ENCODE measurements at regions not wholly inside any gene's neighbourhood (a gene's known extent, or its start where the extent isn't known, plus 50 kb on each side); places are given as distances from the start of the nearest gene placed in this dataset.

DNA sequence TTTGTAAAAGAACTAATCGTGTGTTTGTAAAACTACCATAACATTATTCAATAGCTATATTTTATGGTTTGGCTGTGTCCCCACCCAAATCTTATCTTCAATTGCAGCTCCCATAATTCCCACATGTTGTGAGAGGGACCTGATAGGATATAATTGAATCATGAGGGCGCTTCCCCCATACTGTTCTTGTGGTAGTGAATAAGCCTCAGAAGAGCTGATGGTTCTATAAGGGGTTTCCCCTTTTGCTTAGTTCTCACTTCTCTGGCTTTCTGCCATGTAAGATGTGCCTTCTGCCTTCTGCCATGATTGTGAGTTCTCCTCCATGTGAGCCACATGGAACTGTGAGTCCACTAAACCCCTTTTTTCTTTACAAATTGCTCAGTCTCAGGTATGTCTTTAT is 1372.3 kb downstream of the AMY1C start:
- H3K27ac ChIP-seq: no peak overlapping the region
- no peaks in the 10 kb centered on the region for H3K36me3 ChIP-seq (ENCODE audit: low read depth)
- ChIA-PET POLR2A (ENCODE audit: unreplicated experiment) (no interaction called here), CTCF (no interaction called here)
- H3K9me2 ChIP-seq (ENCODE audit: insufficient read depth): no peaks in the 10 kb centered on the region
- H3K27me3 ChIP-seq (ENCODE audit: insufficient read depth, low read depth): no peaks in the 10 kb centered on the region
- H2AFZ ChIP-seq: no peak overlapping the region
- no peaks in the 10 kb centered on the region for H4K20me1 ChIP-seq (ENCODE audit: insufficient read depth)
- H3F3A ChIP-seq (ENCODE audit: insufficient read depth, low read depth): no peaks in the 10 kb centered on the region
- no peaks in the 10 kb centered on the region for H3K79me2 ChIP-seq (ENCODE audit: low read depth)
- no peak overlapping the region for H3K4me2 ChIP-seq
- DNase-seq: no peak
- TF ChIP-seq, protein P1, sequence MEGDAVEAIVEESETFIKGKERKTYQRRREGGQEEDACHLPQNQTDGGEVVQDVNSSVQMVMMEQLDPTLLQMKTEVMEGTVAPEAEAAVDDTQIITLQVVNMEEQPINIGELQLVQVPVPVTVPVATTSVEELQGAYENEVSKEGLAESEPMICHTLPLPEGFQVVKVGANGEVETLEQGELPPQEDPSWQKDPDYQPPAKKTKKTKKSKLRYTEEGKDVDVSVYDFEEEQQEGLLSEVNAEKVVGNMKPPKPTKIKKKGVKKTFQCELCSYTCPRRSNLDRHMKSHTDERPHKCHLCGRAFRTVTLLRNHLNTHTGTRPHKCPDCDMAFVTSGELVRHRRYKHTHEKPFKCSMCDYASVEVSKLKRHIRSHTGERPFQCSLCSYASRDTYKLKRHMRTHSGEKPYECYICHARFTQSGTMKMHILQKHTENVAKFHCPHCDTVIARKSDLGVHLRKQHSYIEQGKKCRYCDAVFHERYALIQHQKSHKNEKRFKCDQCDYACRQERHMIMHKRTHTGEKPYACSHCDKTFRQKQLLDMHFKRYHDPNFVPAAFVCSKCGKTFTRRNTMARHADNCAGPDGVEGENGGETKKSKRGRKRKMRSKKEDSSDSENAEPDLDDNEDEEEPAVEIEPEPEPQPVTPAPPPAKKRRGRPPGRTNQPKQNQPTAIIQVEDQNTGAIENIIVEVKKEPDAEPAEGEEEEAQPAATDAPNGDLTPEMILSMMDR (conservative IDR thresholded peaks at IDR 0.05): no peak
- no peak for TF ChIP-seq EZH2 (IDR thresholded peaks at IDR 0.05; ENCODE audit: low read depth)
- no peaks in the 10 kb centered on the region for H3K9me3 ChIP-seq (ENCODE audit: insufficient read depth, low read depth)
- intact Hi-C loops (cut with micrococcal nuclease; ENCODE audit: unreplicated experiment): no loop called here
- no peak overlapping the region for H3K4me3 ChIP-seq
- BruUV-seq (replicated peaks): no TSS peak
- no peaks in the 10 kb centered on the region for H3K4me1 ChIP-seq (replicated peaks; ENCODE audit: insufficient read depth)

GRCh38 chr1:105137543-105138457 is 1388.1 kb downstream of the AMY1C start:
- Histone ChIP-seq H3K27ac (no peak overlapping the region), H3K27me3 (ENCODE audit: insufficient read depth, low read depth) (no peaks in the 10 kb centered on the region), H3K4me3 (no peak overlapping the region), H3K36me3 (ENCODE audit: low read depth) (no peaks in the 10 kb centered on the region), H3F3A (ENCODE audit: insufficient read depth, low read depth) (no peaks in the 10 kb centered on the region), H3K79me2 (ENCODE audit: low read depth) (no peaks in the 10 kb centered on the region), H3K9me2 (ENCODE audit: insufficient read depth) (no peaks in the 10 kb centered on the region), H2AFZ (no peak overlapping the region), H3K4me2 (no peak overlapping the region), H3K4me1 (replicated peaks; ENCODE audit: insufficient read depth) (no peaks in the 10 kb centered on the region), H3K9me3 (ENCODE audit: insufficient read depth, low read depth) (no peaks in the 10 kb centered on the region), H4K20me1 (ENCODE audit: insufficient read depth) (no peaks in the 10 kb centered on the region)
- intact Hi-C loops (cut with micrococcal nuclease; ENCODE audit: unreplicated experiment): loop anchor here (2.0 kb wide), 1 partner anchor 357 kb away; no protein-coding TSS in a partner anchor
- TF ChIP-seq, protein P1 (conservative IDR thresholded peaks at IDR 0.05): peak; percentile 73
- TF ChIP-seq EZH2 (IDR thresholded peaks at IDR 0.05; ENCODE audit: low read depth): no peak
- BruUV-seq (replicated peaks): no TSS peak
- DNase-seq: peak; percentile 18 to 46
- ChIA-PET POLR2A (ENCODE audit: unreplicated experiment) (interaction anchor here (0.6 kb wide), 1 partner anchor 444 kb away, joined by 3 read pairs; no protein-coding TSS in a partner anchor), CTCF (interaction anchor here (0.7 kb wide), 1 partner anchor 158 kb away, joined by 3 read pairs; no protein-coding TSS in a partner anchor)

DNA sequence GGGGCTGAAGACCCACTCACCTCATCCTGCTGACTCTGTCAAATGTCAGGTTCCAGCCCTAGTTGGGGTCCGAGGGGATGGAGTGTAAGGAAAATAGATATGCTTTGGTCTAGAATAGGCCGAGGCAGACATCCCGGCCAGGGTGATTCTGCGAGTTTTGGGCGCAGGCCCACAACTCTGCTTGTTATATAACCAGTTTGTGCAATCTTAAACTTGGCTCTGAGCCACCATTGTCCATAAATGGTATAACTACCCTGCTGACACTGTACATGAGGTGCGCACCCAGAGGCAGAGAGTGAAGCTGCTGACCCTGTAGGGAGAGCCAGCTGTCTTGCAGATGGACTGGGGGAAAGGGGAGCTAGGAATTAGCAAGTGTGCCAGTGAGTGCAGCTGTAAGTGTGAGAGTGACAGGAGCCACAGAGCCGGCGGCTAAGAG is 1388.8 kb downstream of the AMY1C start:
- H3K79me2 ChIP-seq (ENCODE audit: low read depth): no peaks in the 10 kb centered on the region
- no peaks in the 10 kb centered on the region for H3K36me3 ChIP-seq (ENCODE audit: low read depth)
- CTCF ChIA-PET: interaction anchor here (0.7 kb wide), 1 partner anchor 136 kb away, joined by 5 read pairs; no protein-coding TSS in a partner anchor
- no peaks in the 10 kb centered on the region for H3K9me2 ChIP-seq (ENCODE audit: insufficient read depth)
- H3K9me3 ChIP-seq (ENCODE audit: insufficient read depth, low read depth): no peaks in the 10 kb centered on the region
- no TSS peak for BruUV-seq (replicated peaks)
- no peaks in the 10 kb centered on the region for H3K27me3 ChIP-seq (ENCODE audit: insufficient read depth, low read depth)
- H3K4me1 ChIP-seq (replicated peaks; ENCODE audit: insufficient read depth): no peaks in the 10 kb centered on the region
- no peak for TF ChIP-seq EZH2 (IDR thresholded peaks at IDR 0.05; ENCODE audit: low read depth)
- TF ChIP-seq, protein P1 (conservative IDR thresholded peaks at IDR 0.05): no peak
- H3K27ac ChIP-seq: no peak overlapping the region
- POLR2A ChIA-PET (ENCODE audit: unreplicated experiment): no interaction called here
- H3K4me2 ChIP-seq: no peak overlapping the region
- H3K4me3 ChIP-seq: no peak overlapping the region
- H4K20me1 ChIP-seq (ENCODE audit: insufficient read depth): no peaks in the 10 kb centered on the region
- H3F3A ChIP-seq (ENCODE audit: insufficient read depth, low read depth): no peaks in the 10 kb centered on the region
- H2AFZ ChIP-seq: no peak overlapping the region; the same call in 1 of the 2 replicates
- DNase-seq: no peak
- intact Hi-C loops (cut with micrococcal nuclease; ENCODE audit: unreplicated experiment): no loop called here

Data from PC-9 (cell line).